Muscle of leg (tissue), 3 donors: ENCODE measurements at regions not wholly inside any gene's neighbourhood (a gene's known extent, or its start where the extent isn't known, plus 50 kb on each side); places are given as distances from the start of the nearest gene placed in this dataset.
"Not testable (repeated sequence)": the region's sequence is repeated elsewhere in the genome, so short reads cannot be mapped to it uniquely, and the experiment has no call there.

ENCODE experiments used
- DNase-seq: peaks from one replicate; pipeline ENCODE4 v3.0.0; 2013
- H3K27ac ChIP-seq: one replicate; pipeline ENCODE4 v1.5.1; 2013; ENCODE audit warnings: mild to moderate bottlenecking, low read length, control low read depth
- H3K27me3 ChIP-seq: one replicate; pipeline ENCODE4 v1.6.1; 2013; ENCODE audit warnings: low read length; ENCODE audit not compliant: control insufficient read depth, insufficient read depth
- H3K36me3 ChIP-seq: one replicate; pipeline ENCODE4 v1.6.1; 2013; ENCODE audit warnings: low read length; ENCODE audit not compliant: control insufficient read depth, insufficient read depth
- H3K4me1 ChIP-seq: one replicate; pipeline ENCODE4 v1.6.1; 2013; ENCODE audit warnings: low read length; ENCODE audit not compliant: control insufficient read depth, insufficient read depth
- H3K4me3 ChIP-seq: one replicate; pipeline ENCODE4 v1.5.1; 2013; ENCODE audit warnings: low read length, control low read depth
- H3K9me3 ChIP-seq: replicated peaks from 2 replicates; pipeline ENCODE4 v1.6.1; 2013; ENCODE audit warnings: low read depth, low read length; ENCODE audit not compliant: control insufficient read depth
- WGBS: methylation state at CpG from one replicate; pipeline ENCODE4 v1.1.5; 2013; ENCODE audit warnings: missing lambda C conversion rate; ENCODE audit not compliant: insufficient coverage; 5-methylcytosine and 5-hydroxymethylcytosine counted together

DNA sequence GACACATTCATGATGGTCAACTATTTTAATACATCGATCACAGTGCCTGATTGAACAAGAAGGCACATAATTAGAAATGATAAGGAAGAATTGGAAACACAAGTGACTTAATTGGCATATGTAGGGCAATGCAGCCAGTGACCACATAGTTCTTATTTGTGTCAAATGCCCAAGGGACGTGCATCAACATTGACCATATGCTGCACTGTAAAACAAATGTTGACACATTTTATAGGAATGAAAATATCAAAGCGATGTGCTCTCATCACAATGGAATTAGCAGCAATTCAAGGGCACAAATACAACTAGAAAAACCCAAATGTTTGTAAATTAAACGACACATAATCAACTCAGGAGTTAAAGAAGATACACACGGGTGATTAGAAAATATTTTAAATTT lies 948.3 kb upstream of the PRKX start:
- no CpG with 5 or more reads among the region's 5 CpGs for WGBS
- Histone ChIP-seq H3K27me3 (no peaks in the 10 kb centered on the region), H3K4me3 (no peak overlapping the region), H3K9me3 (peaks cover 5% of the 10 kb centered on the region), H3K36me3 (no peaks in the 10 kb centered on the region), H3K4me1 (no peaks in the 10 kb centered on the region), H3K27ac (no peak overlapping the region)
- DNase-seq, result no peak

DNA sequence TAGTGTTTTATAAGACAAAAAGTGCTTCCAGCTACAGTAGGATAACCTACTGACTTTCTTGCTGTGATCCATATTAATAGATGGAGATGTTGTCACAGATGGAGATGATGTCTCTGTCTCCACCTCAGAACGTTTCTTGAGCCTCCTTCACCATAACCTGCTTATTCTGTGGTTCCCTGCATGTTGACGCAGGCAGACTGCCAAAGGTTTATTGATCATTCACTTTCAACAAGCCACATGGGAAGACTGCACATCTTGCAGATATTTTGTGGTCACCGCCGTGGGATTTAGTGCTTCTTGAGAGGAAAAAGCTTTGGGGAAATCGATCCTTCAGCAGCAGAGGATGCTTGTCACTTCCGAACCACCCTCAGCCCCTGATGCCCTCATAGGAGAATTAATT lies 943.0 kb upstream of the PRKX start:
- H3K4me3 ChIP-seq, result no peak overlapping the region
- no peaks in the 10 kb centered on the region for H3K27me3 ChIP-seq
- peaks cover 1% of the 10 kb centered on the region for H3K9me3 ChIP-seq
- H3K4me1 ChIP-seq, result no peaks in the 10 kb centered on the region
- no peak for DNase-seq
- no peaks in the 10 kb centered on the region for H3K36me3 ChIP-seq
- 60% methylated on average over 1 of the region's 6 CpGs for WGBS
- no peak overlapping the region for H3K27ac ChIP-seq

DNA sequence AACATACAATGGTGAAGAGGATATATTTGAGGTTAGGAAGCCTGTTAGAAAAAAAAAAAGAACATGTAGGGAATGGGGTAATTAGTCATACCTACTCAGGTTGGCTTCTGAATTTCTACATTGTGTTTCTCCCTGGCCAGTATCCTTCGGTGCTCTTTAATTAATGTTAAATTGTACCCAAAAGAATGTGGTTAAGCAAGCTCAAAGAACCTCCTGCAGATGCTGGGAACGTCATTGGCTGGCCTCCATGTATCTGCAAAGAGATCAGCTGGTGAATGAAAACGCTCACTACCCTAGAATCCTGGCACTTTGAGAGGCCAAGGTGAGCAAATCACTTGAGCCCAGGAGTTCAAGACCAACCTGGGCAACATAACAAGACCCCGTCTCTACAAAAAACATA lies 942.3 kb upstream of the PRKX start:
- no peak overlapping the region for H3K27ac ChIP-seq
- no peaks in the 10 kb centered on the region for H3K4me1 ChIP-seq
- no peak overlapping the region for H3K4me3 ChIP-seq
- H3K36me3 ChIP-seq, result no peaks in the 10 kb centered on the region
- H3K9me3 ChIP-seq, result no peaks in the 10 kb centered on the region
- DNase-seq, result no peak
- 53% methylated on average over 2 of the region's 4 CpGs for WGBS
- no peaks in the 10 kb centered on the region for H3K27me3 ChIP-seq

DNA sequence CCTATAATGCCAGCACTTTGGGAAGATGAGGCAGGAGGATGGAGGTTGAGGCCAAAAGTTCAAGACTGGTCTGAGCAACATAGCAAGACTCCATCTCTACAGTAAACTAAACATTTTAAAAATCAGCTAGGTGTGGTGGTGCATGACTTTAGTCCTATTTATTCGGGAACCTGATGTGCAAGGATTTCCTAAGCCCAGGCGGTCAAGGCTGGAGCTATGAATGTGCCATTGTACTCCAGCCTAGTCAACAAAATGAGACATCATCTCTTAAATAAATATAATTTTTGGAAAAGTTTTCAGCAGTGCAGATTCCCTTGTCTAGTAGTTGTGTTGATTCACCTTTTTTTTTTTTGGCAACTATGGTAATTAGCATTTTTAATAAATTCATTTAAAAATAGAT lies 928.7 kb upstream of the PRKX start:
- no CpG with 5 or more reads among the region's 2 CpGs for WGBS
- DNase-seq, result no peak
- no peak overlapping the region for H3K27ac ChIP-seq
- H3K27me3 ChIP-seq, result no peaks in the 10 kb centered on the region
- H3K4me3 ChIP-seq, result no peak overlapping the region
- H3K4me1 ChIP-seq, result no peaks in the 10 kb centered on the region
- peaks cover 2% of the 10 kb centered on the region for H3K9me3 ChIP-seq
- H3K36me3 ChIP-seq, result no peaks in the 10 kb centered on the region

DNA sequence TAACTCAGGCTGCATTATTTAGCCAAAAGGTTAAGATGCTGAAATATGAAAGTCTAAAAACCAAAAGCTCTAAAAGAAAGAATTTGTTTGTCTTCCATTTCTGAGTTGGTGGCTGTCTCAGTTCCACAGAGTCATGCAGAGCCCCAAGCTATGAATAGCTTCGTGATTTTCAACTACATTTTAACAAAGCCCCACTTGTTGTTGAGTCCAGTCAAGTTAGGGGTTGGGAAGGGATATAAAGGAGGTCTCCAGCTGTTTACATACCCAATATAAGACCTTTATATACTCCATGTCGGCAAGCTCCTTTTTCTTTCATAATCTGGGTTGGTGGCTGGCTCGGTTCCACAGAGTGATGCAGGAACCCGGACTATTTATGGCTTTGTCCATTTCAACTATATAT lies 924.6 kb upstream of the PRKX start:
- H3K4me3 ChIP-seq, result no peak overlapping the region
- H3K36me3 ChIP-seq, result no peaks in the 10 kb centered on the region
- H3K27me3 ChIP-seq, result no peaks in the 10 kb centered on the region
- DNase-seq, result no peak
- no CpG with 5 or more reads among the region's 4 CpGs for WGBS
- H3K9me3 ChIP-seq, result peaks cover 2% of the 10 kb centered on the region
- no peak overlapping the region for H3K27ac ChIP-seq
- H3K4me1 ChIP-seq, result no peaks in the 10 kb centered on the region

DNA sequence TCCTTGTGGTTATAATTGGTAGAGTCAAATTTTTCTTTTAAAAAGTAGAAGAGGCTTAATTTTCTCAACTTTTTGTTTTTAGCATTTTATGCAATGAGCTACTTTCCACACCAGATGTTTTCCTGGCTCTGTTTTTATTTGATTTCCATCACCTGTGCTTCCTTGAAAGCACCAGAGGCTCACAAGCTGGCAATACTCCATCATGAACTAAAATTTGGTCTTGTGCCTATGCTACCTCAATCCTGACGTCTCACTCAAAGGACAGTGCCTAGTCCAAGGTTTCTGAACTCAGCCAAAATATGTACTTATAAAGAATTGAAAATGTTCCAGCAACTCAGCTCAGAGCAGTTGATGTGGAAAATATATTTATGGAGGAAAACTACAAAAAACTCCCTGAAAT lies 914.0 kb upstream of the PRKX start:
- DNase-seq, result peak; percentile 78

DNA sequence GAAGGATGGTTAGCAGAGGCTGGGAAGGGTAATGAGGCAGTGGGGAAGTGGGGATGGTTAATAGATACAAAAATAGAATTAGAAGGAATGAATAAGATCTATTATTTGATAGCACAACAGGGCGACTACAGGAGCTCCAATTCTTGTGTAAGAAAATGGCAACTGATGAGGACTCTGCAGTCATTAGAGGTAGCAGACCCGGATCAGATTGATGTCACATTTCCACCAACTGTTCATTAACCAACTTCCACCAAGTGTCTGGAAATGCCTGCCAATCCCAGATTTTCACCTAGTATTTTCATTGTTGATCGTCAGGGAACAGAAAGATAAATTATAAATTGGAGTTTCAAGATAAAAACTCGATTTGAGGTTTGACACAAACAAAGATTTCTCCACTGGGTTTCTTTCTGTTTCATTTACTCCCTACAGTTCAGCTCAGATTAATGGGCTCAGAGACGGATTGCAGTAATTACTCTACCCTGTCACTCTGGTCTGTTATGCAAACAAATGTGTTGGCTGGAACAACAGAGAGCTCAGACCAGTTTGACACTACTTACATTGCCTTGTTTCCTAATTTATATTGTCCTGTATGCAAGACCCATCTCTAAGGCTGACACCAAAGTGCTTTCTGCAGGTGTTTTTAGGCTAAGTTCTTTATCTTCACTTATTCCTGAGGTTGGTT lies 909.2 kb upstream of the PRKX start:
- H3K27me3 ChIP-seq, result no peaks in the 10 kb centered on the region
- H3K36me3 ChIP-seq, result no peaks in the 10 kb centered on the region
- no peaks in the 10 kb centered on the region for H3K4me1 ChIP-seq
- H3K27ac ChIP-seq, result no peak overlapping the region
- no peak for DNase-seq
- WGBS, result 60% methylated on average over 1 of the region's 5 CpGs
- no peaks in the 10 kb centered on the region for H3K9me3 ChIP-seq
- H3K4me3 ChIP-seq, result no peak overlapping the region

More for the DNA sequence above, 914.0 kb upstream of the PRKX start:
- H3K36me3 ChIP-seq, result no peaks in the 10 kb centered on the region
- no peak overlapping the region for H3K27ac ChIP-seq
- H3K4me1 ChIP-seq, result no peaks in the 10 kb centered on the region
- peaks cover 2% of the 10 kb centered on the region for H3K9me3 ChIP-seq
- no peak overlapping the region for H3K4me3 ChIP-seq
- no CpG with 5 or more reads among the region's 1 CpG for WGBS
- no peaks in the 10 kb centered on the region for H3K27me3 ChIP-seq

DNA sequence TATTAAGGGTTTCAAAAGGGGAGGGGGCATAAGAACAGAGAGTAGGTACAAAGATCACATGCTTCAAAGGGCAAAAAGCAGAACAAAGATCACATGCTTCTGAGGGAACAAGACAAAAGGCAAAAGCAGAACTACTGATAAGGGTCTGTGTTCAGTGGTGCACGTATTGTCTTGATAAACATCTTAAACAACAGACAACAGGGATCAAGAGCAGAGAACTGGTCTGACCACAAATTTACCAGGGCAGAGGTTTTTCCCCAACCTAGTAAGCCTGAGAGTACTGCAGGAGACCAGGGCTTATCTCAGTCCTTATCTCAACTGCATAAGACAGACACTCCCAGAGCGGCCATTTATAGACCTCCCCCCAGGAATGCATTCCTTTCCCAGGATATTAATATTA lies 900.2 kb upstream of the PRKX start:
- H3K4me3 ChIP-seq, DNase-seq, H3K27ac ChIP-seq, H3K4me1 ChIP-seq, H3K36me3 ChIP-seq, H3K9me3 ChIP-seq, H3K27me3 ChIP-seq: not testable (repeated sequence)
- WGBS, result no CpG with 5 or more reads among the region's 2 CpGs

DNA sequence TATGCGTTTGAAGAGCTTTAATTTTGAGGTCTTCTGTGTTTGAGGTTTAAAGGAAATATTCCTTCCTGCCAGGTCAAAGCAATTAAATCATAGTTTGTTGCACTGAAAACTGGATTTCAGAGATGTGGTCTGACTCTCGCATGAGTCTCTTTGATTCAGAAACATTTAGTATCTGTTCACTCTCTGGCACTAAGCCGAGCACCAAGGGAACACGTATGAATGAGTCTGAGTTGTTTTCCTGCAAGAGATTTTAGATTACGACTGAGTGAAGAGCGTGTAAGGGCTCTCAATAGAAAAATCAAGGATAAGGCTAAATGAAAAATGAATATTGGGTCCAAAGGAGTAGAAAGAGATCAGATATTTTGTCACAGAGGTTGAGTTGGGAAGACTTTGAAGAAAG lies 875.4 kb upstream of the PRKX start:
- peak; percentile 38 for DNase-seq
- WGBS, result 47% methylated on average over 5 of the region's 6 CpGs
- no peak overlapping the region for H3K27ac ChIP-seq
- H3K4me1 ChIP-seq, result no peaks in the 10 kb centered on the region
- H3K36me3 ChIP-seq, result no peaks in the 10 kb centered on the region
- no peaks in the 10 kb centered on the region for H3K27me3 ChIP-seq
- no peaks in the 10 kb centered on the region for H3K9me3 ChIP-seq
- H3K4me3 ChIP-seq, result no peak overlapping the region

DNA sequence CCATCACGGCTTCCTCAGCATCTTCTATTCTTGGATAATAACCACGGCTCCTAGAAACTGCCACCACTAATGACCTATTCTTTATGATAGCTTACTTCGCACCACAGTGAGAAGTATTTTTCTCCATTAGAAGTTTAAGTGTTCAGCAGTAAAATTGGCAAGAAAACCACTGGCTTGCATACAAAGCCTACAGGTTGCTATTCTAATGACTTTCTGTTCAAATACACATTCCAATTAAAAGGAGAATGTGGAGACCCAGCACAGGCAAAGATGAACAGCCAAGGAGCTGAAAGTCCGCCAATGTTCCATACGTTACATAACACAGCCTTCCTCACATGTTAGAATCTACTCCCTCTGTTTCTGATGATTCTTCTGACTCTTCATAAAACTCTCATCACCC lies 875.0 kb upstream of the PRKX start:
- Histone ChIP-seq H3K9me3 (no peaks in the 10 kb centered on the region), H3K27me3 (no peaks in the 10 kb centered on the region), H3K27ac (no peak overlapping the region), H3K4me1 (no peaks in the 10 kb centered on the region), H3K4me3 (no peak overlapping the region), H3K36me3 (no peaks in the 10 kb centered on the region)
- peak; percentile 53 for DNase-seq
- 60% methylated on average over 1 of the region's 5 CpGs for WGBS

DNA sequence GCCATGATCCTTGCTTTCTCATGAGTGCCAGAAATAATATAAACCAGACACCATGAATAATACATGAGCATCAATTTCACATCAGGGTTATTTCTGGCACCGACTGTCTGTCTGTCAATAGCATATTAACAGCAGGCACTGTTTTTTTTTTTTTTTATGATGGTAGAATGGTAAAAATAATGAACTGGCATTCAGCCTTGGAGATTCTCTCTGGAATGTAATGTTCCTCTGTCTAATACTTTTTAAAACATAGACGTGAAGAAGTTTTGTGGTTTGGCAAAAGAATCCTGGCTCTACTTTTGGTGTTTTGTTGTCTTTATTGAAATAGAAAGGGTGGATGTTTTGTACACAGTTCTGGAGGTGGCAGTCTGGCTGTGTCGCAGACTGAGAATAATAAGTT lies 874.6 kb upstream of the PRKX start:
- Histone ChIP-seq H3K4me1 (no peaks in the 10 kb centered on the region), H3K27me3 (no peaks in the 10 kb centered on the region), H3K4me3 (no peak overlapping the region), H3K36me3 (no peaks in the 10 kb centered on the region), H3K27ac (no peak overlapping the region), H3K9me3 (no peaks in the 10 kb centered on the region)
- no CpG with 5 or more reads among the region's 3 CpGs for WGBS
- DNase-seq, result peak; percentile 6
